SK-N-SH (cell line): ENCODE measurements at regions not wholly inside any gene's neighbourhood (a gene's known extent, or its start where the extent isn't known, plus 50 kb on each side); places are given as distances from the start of the nearest gene placed in this dataset.

ENCODE experiments used
- CTCF ChIA-PET: fragments of 300-600, 350-600 bp; formaldehyde crosslinking; extraction: SDS; loops from one replicate; lab custom pipeline; 2021; lab: Yijun Ruan, JAX
- POLR2A ChIA-PET: fragments of 350-600 bp; sonication (Branson Sonifier 250); formaldehyde crosslinking; extraction: SDS; loops from one replicate; lab custom pipeline; 2020; ENCODE audit warnings: antibody characterized with exemption, inconsistent platforms; lab: Yijun Ruan, JAX
- DNase-seq: peaks from one replicate; pipeline ENCODE4 v3.0.0; 2012
- H2AFZ ChIP-seq: fragments of 200-600 bp; sonication (generic); 2 replicates; pipeline ENCODE4 v1.8.1; 2016; ENCODE audit warnings: antibody characterized with exemption, mild to moderate bottlenecking, low read depth
- H3F3A ChIP-seq: fragments of 200-600 bp; sonication (generic); replicated peaks from 2 replicates; pipeline ENCODE3; 2016; ENCODE audit warnings: antibody characterized with exemption, mild to moderate bottlenecking; ENCODE audit not compliant: insufficient read depth
- H3K27ac ChIP-seq, 2 experiments: fragments of 200-500 bp in 1 of 2; fragments of 200-600 bp in 1 of 2; sonication (Bioruptor generic) in 1 of 2; sonication (generic), shearing (Covaris generic) in 1 of 2; 2 replicates each; pipeline versions ENCODE4 v1.5.1 to v1.6.1; 2014 to 2016; ENCODE audit warnings: low read depth in 2 of 2, inconsistent platforms in 1 of 2, low read length in 1 of 2, mild to moderate bottlenecking in 1 of 2, mixed read lengths in 1 of 2
- H3K27me3 ChIP-seq: fragments of 200-600 bp; sonication (generic), shearing (Covaris generic); 2 replicates; pipeline ENCODE4 v1.6.1; 2016; ENCODE audit warnings: mixed run types; ENCODE audit not compliant: insufficient read depth
- H3K36me3 ChIP-seq, 2 experiments: fragments of 200-500 bp in 1 of 2; fragments of 200-600 bp in 1 of 2; sonication (Bioruptor generic) in 1 of 2; sonication (generic) in 1 of 2; replicated peaks in 1 of 2; 2 replicates each; pipeline versions ENCODE3 to v1.5.1; 2014 to 2016; ENCODE audit warnings: low read length in 1 of 2, mild to moderate bottlenecking in 1 of 2; ENCODE audit not compliant: insufficient read depth in 2 of 2, control insufficient read depth in 1 of 2
- H3K4me1 ChIP-seq, 2 experiments: fragments of 200-500 bp in 1 of 2; fragments of 200-600 bp in 1 of 2; sonication (Bioruptor generic) in 1 of 2; sonication (generic), shearing (Covaris generic) in 1 of 2; 2 replicates each; pipeline versions ENCODE4 v1.5.1 to v1.6.1; 2014 to 2016; ENCODE audit warnings: low read depth in 1 of 2, low read length in 1 of 2, mixed run types in 1 of 2; ENCODE audit not compliant: insufficient read depth in 2 of 2, control insufficient read depth in 1 of 2
- H3K4me2 ChIP-seq: fragments of 200-600 bp; sonication (generic), shearing (Covaris generic); 2 replicates; pipeline ENCODE4 v1.6.1; 2017; ENCODE audit warnings: mixed run types
- H3K4me3 ChIP-seq, 2 experiments: fragments of 200-500 bp in 1 of 2; fragments of 200-600 bp in 1 of 2; sonication (Bioruptor generic) in 1 of 2; sonication (generic), shearing (Covaris generic) in 1 of 2; 2 replicates each; pipeline versions ENCODE4 v1.5.1 to v1.8.1; 2014 to 2016; ENCODE audit warnings: low read depth in 2 of 2, inconsistent platforms in 1 of 2, low read length in 1 of 2, mild to moderate bottlenecking in 1 of 2, mixed read lengths in 1 of 2, moderate library complexity in 1 of 2
- H3K79me2 ChIP-seq: fragments of 200-600 bp; sonication (generic); 2 replicates; pipeline ENCODE4 v1.8.1; 2017; ENCODE audit warnings: mild to moderate bottlenecking; ENCODE audit not compliant: insufficient read depth
- H3K9ac ChIP-seq: fragments of 200-600 bp; sonication (generic); 2 replicates; pipeline ENCODE4 v1.6.1; 2017; ENCODE audit warnings: mixed run types
- H3K9me2 ChIP-seq: fragments of 200-600 bp; sonication (generic); 2 replicates; pipeline ENCODE4 v1.6.1; 2017; ENCODE audit warnings: mixed run types
- H3K9me3 ChIP-seq: fragments of 200-600 bp; sonication (generic); 2 replicates; pipeline ENCODE4 v1.6.1; 2017; ENCODE audit warnings: mixed run types, mild to moderate bottlenecking, moderate library complexity
- H4K20me1 ChIP-seq: fragments of 200-600 bp; sonication (generic); 2 replicates; pipeline ENCODE4 v1.6.1; 2017; ENCODE audit warnings: mild to moderate bottlenecking, mixed run types; ENCODE audit not compliant: insufficient read depth
- ELF1 ChIP-seq: IDR thresholded peaks from 2 replicates; pipeline ENCODE4 v1.4.0; 2012
- EP300 ChIP-seq, 2 experiments: IDR thresholded peaks; 2 replicates each; pipeline versions ENCODE4 v1.4.0 to v1.6.1; 2012; ENCODE audit warnings: borderline replicate concordance in 1 of 2, low read depth in 1 of 2, low read length in 1 of 2
- FOXJ3 ChIP-seq: sonication (generic); formaldehyde crosslinking; IDR thresholded peaks from 2 replicates; pipeline ENCODE4 v1.5.1; 2020; ENCODE audit warnings: mild to moderate bottlenecking, missing genetic modification reagents
- FOXM1 ChIP-seq: IDR thresholded peaks from 2 replicates; pipeline ENCODE4 v1.4.0; 2012; ENCODE audit warnings: low read depth, mild to moderate bottlenecking
- GATA2 ChIP-seq: sonication (generic); formaldehyde crosslinking; IDR thresholded peaks from 2 replicates; pipeline ENCODE4 v1.5.0; 2020; ENCODE audit warnings: mild to moderate bottlenecking, missing genetic modification reagents
- IRF3 ChIP-seq: fragments of 150-350 bp; IDR thresholded peaks from 2 replicates; pipeline ENCODE4 v1.6.1; 2016; ENCODE audit warnings: mild to moderate bottlenecking, low read depth, low read length
- JUND ChIP-seq: IDR thresholded peaks from 2 replicates; pipeline ENCODE4 v1.4.0; 2012
- MEF2A ChIP-seq: IDR thresholded peaks from 2 replicates; pipeline ENCODE4 v1.4.0; 2012; ENCODE audit warnings: low read depth, borderline replicate concordance
- NFIC ChIP-seq: IDR thresholded peaks from 2 replicates; pipeline ENCODE4 v1.4.0; 2012; ENCODE audit warnings: borderline replicate concordance
- NRF1 ChIP-seq: IDR thresholded peaks from 2 replicates; pipeline ENCODE4 v1.6.1; 2012; ENCODE audit warnings: low read depth, mild to moderate bottlenecking, low read length
- RCOR1 ChIP-seq: fragments of 150-350 bp; IDR thresholded peaks from 2 replicates; pipeline ENCODE4 v1.6.1; 2017; ENCODE audit warnings: antibody characterized with exemption, low read length
- RFX5 ChIP-seq: IDR thresholded peaks from 2 replicates; pipeline ENCODE4 v1.6.1; 2012; ENCODE audit warnings: mild to moderate bottlenecking, improper control_type of control experiment, low read length
- RXRA ChIP-seq: IDR thresholded peaks from 2 replicates; pipeline ENCODE4 v1.4.0; 2012; ENCODE audit warnings: low read depth, mild to moderate bottlenecking, borderline replicate concordance
- SMC3 ChIP-seq: IDR thresholded peaks from 2 replicates; pipeline ENCODE4 v1.6.1; 2012; ENCODE audit warnings: low read depth, low read length, improper control_type of control experiment
- TEAD4 ChIP-seq: IDR thresholded peaks from 2 replicates; pipeline ENCODE4 v1.4.0; 2012; ENCODE audit warnings: mild to moderate bottlenecking, borderline replicate concordance; ENCODE audit not compliant: insufficient read depth
- USF1 ChIP-seq: IDR thresholded peaks from 2 replicates; pipeline ENCODE4 v1.4.0; 2012; ENCODE audit warnings: low read depth, borderline replicate concordance
- USF2 ChIP-seq: fragments of 150-350 bp; IDR thresholded peaks from 2 replicates; pipeline ENCODE4 v1.6.1; 2017; ENCODE audit warnings: antibody characterized with exemption, low read length, low read depth, borderline replicate concordance
- ZBTB33 ChIP-seq: IDR thresholded peaks from 2 replicates; pipeline ENCODE4 v1.4.0; 2012; ENCODE audit warnings: low read depth, borderline replicate concordance
- WGBS: methylation state at CpG from one replicate; pipeline ENCODE4 v1.1.6; 2017; ENCODE audit warnings: low lambda C conversion rate; 5-methylcytosine and 5-hydroxymethylcytosine counted together

GRCh38 chrX:1071351-1071750 lies 141.1 kb downstream of the CRLF2 start:
- Histone ChIP-seq H3K27ac (no peak overlapping the region), H2AFZ (no peak overlapping the region), H3K9me3 (no peaks in the 10 kb centered on the region), H3K36me3 (no peaks in the 10 kb centered on the region), H3K9me2 (no peaks in the 10 kb centered on the region), H3K4me1 (no peaks in the 10 kb centered on the region), H3K27me3 (no peaks in the 10 kb centered on the region; the same call in 1 of the 2 replicates), H3K79me2 (no peaks in the 10 kb centered on the region), H4K20me1 (no peaks in the 10 kb centered on the region), H3K4me3 (no peak overlapping the region), H3F3A (no peaks in the 10 kb centered on the region), H3K4me2 (no peak overlapping the region), H3K9ac (no peak overlapping the region)
- ChIA-PET CTCF (no interaction called here), POLR2A (no interaction called here)
- no peak for DNase-seq
- WGBS, result 35% methylated on average over 9 of the region's 9 CpGs
- no peak for TF ChIP-seq ZBTB33
- TF ChIP-seq RXRA, result no peak
- no peak for TF ChIP-seq JUND
- TF ChIP-seq USF2, result no peak
- TF ChIP-seq GATA2 (CRISPR knock-in tag), result no peak
- no peak for TF ChIP-seq RCOR1
- no peak for TF ChIP-seq MEF2A
- no peak for TF ChIP-seq RFX5
- TF ChIP-seq TEAD4, result no peak
- no peak for TF ChIP-seq EP300 (IDR thresholded peaks at IDR 0.05; ENCODE audit: borderline replicate concordance in 1 of 2, low read depth in 1 of 2, low read length in 1 of 2)
- TF ChIP-seq NFIC, result no peak

GRCh38 chrX:1062351-1062750 lies 150.1 kb downstream of the CRLF2 start:
- H2AFZ ChIP-seq, result no peak overlapping the region
- H3F3A ChIP-seq, result no peaks in the 10 kb centered on the region
- POLR2A ChIA-PET, result no interaction called here
- H3K4me3 ChIP-seq, result no peak overlapping the region
- no peak for DNase-seq
- no peak for TF ChIP-seq NFIC
- TF ChIP-seq ELF1, result no peak
- no peak for TF ChIP-seq FOXM1
- TF ChIP-seq RXRA, result no peak
- no peak for TF ChIP-seq RCOR1
- no peak for TF ChIP-seq NRF1
- TF ChIP-seq IRF3, result no peak
- no peak for TF ChIP-seq FOXJ3 (CRISPR knock-in tag)
- no peak for TF ChIP-seq SMC3
- no peak for TF ChIP-seq USF1
- no peaks in the 10 kb centered on the region for H3K4me1 ChIP-seq
- H3K4me2 ChIP-seq, result no peak overlapping the region
- no peaks in the 10 kb centered on the region; the same call in 1 of the 2 replicates for H3K27me3 ChIP-seq
- H3K9me2 ChIP-seq, result no peaks in the 10 kb centered on the region
- 5% methylated on average over 8 of the region's 8 CpGs for WGBS
- CTCF ChIA-PET, result no interaction called here
- no peak overlapping the region for H3K27ac ChIP-seq
- no peaks in the 10 kb centered on the region for H3K79me2 ChIP-seq
- H3K36me3 ChIP-seq, result no peaks in the 10 kb centered on the region
- no peaks in the 10 kb centered on the region for H4K20me1 ChIP-seq
- no peaks in the 10 kb centered on the region for H3K9me3 ChIP-seq
- H3K9ac ChIP-seq, result no peak overlapping the region
